Adrenal gland (tissue), 5 donors: ENCODE measurements at regions not wholly inside any gene's neighbourhood (a gene's known extent, or its start where the extent isn't known, plus 50 kb on each side); places are given as distances from the start of the nearest gene placed in this dataset.

Experiments
- CTCF ChIP-seq, 6 experiments: fragments of 450-650 bp in 4 of 6; fragments of 200-600 bp in 2 of 6; sonication (generic) in 1 of 6; IDR thresholded peaks; 1 replicate in 5 of 6; 2 replicates in 1 of 6; pipeline versions ENCODE4 v1.5.1 to v1.8.0; 2016 to 2021; ENCODE audit warnings: antibody characterized with exemption in 6 of 6, mild to moderate bottlenecking in 2 of 6, moderate library complexity in 1 of 6
- POLR2A ChIP-seq, 2 donors: fragments of 450-650 bp; IDR thresholded peaks; one replicate each; pipeline ENCODE4 v1.6.1; 2017; ENCODE audit warnings: antibody characterized with exemption in 2 of 2, mild to moderate bottlenecking in 2 of 2, moderate library complexity in 1 of 2
- donor health status: DM: no; HTN: no; CAD: no.

- TF ChIP-seq POLR2A (IDR thresholded peaks at IDR 0.05) (no peak), CTCF (IDR thresholded peaks at IDR 0.05) (no peak)
These were observed 396.1 kb upstream of the ATP11B start for GRCh38 chr3:182397164-182397563.
